Renal cortical epithelial cell (primary cell): ENCODE measurements at regions not wholly inside any gene's neighbourhood (a gene's known extent, or its start where the extent isn't known, plus 50 kb on each side); places are given as distances from the start of the nearest gene placed in this dataset.
"Not testable (repeated sequence)": the region's sequence is repeated elsewhere in the genome, so short reads cannot be mapped to it uniquely, and the experiment has no call there.

ENCODE experiments used
- DNase-seq: peaks from one replicate; pipeline ENCODE4 v3.0.0-alpha.2; 2011; ENCODE audit warnings: low read depth

DNA sequence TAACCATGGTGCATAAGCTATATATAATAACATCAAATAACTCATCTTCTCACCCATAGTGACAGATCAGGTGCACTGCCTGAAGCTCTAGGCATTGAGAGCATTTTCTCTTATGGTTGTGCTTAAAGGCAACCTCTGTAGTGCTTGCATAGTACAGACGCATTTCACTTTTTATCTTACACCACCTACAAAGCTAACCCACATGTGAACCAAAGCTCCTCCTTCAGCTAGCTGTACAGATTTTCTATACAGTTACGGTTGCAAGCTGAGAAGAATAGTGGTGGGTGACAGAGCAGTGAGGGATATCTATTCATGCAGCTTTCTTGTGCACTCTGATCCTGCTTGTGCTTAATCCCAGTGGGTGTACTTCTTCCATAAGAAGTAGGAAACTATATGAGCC, 1525.2 kb downstream of the STIM2 start:
- no peak for DNase-seq

DNA sequence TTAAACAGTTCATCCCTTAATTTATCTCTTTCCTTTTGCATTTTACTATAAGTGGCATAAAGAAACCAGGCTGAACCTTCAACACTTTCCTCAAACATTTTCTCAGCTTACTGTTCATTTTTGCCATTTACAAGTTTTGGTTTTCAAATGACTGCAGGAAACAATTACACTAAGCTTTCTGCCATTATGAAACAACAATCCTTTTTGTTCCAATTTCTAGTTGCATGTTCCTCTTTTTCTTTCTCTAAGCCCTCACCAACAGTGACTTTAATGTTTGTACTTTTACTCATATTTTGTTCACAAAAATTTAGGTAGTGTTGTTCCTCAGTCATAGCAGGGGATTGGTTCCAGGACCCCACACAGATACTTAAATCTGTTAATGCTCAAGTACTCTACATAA, 1526.1 kb downstream of the STIM2 start:
- no peak for DNase-seq

DNA sequence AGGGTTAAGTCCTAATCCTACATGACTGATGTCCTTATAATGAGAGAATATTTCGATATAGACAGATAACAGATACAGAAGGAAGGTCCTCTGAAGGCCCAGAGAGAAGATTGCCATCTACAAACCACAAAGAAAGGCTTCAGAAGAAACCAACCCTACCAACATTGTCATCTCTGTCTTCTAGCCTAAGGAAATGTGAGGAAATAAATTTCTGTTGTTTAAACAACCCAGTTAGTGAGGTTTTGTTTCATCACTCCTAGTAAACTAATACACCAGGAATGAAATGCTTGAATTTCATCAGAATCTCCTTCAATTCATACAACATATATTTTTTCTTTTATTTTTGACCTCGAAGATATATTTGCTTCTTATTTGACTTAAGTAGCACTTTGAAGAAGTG, 1527.8 kb downstream of the STIM2 start:
- DNase-seq: no peak

DNA sequence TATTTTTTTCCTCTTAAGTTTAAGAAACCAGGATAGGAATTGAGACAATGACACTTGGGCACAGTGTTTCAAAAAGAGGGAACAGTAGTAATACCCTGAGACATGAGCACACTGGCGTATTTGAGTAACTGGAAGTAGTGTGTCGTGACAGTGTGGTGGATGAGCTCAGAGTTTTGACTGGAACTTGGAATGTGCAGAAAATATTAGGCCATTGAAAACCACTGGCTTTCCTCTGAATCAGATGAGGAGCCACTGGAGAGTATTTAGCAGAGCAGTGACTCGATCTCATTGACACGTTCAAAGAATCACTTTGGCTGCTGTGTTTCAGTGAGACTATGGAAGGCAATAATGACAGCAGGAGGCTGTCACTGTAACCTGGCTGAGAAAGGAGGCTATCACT, 1531.2 kb downstream of the STIM2 start:
- DNase-seq: no peak

DNA sequence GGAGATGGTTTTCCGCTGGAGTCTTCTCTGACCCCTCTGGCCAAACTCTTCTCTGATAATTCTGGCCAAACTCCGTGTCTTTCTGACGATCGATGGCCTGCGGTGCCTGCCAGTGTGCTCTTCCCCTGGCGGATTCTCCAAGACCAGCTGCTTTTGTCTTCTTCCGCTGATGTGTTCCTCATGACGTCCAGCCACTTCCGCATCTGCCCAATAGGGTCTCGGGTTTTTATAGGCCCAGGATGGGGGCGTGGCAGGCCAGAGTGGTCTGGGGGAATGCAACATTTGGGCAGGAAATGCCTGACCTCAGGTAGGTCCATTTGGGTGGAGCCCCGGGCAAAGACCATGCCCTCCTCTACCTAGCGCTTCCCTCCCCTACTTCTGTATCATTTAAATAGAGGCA, 1542.1 kb downstream of the STIM2 start:
- DNase-seq: no peak

DNA sequence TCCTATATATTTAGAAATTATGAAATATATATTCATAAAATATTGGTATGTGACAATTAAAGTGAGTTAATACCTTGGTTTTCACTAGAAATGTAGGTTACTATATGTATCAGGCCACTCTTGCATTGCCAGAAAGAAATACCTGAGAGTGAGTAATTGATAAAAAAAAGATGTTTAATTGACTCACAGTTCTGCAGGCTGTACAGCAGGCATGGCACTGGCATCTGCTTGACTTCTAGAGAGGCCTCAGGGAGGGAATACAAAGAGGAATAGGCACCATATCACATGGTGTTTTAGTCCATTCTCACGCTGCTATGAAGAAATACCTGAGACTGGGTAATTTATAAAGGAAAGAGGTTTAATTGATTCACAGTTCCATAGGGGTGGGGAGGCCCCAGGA, 1560.6 kb downstream of the STIM2 start:
- DNase-seq: no peak

DNA sequence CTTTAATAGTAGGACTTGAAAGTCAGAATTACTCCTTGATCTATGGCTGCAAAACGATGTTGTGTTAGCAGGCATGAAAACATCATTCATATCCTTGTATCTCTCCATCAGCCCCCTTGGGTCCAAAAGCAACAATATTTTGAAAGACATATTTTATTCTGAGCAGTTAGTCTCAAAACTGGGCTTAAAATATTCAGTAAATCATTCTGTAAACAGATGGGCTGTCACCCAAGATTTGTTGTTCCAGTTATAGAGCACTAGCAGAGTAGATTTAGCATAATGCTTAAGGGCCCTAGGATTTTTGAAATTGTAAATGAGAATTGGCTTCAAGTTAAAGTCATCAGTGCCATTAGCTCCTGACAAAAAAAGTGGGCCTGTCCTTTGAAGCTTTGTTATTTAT, 1565.6 kb downstream of the STIM2 start:
- no peak for DNase-seq

DNA sequence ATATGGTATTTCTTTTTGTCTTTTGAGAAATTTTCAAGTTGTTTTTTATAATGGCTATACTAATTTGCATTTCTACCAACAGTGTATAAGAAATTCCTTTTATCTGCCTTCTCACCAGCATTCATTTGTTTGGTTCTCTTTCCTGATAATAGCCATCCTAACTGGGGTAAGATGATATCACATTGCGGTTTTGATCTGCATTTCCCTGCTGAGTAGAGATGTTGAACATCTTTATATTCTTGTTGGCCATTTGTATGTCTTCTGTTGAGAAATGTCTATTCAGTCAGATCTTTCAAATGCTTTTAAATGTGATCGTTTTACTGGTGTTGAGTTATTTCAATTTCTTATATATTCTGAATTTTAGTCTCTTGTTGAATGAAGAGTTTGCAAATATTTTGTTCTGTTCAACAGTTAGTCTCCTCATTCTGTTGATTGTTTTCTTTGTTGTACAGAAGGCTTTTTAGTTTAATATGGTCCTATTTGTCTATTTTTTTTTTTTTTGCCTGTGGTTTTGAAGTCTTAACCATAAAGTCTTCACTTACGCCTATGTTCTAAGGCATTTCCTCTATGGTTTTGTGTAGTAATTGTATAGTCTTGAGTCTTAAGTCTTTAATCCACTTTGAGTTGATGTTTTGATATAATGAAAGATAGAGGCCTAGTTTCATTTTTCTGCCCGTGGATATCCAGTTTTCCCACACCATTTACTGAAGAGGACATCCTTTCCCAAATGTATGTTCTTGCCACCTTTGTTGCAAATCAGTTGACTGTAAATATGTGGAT, 1566.9 kb downstream of the STIM2 start:
- no peak for DNase-seq

DNA sequence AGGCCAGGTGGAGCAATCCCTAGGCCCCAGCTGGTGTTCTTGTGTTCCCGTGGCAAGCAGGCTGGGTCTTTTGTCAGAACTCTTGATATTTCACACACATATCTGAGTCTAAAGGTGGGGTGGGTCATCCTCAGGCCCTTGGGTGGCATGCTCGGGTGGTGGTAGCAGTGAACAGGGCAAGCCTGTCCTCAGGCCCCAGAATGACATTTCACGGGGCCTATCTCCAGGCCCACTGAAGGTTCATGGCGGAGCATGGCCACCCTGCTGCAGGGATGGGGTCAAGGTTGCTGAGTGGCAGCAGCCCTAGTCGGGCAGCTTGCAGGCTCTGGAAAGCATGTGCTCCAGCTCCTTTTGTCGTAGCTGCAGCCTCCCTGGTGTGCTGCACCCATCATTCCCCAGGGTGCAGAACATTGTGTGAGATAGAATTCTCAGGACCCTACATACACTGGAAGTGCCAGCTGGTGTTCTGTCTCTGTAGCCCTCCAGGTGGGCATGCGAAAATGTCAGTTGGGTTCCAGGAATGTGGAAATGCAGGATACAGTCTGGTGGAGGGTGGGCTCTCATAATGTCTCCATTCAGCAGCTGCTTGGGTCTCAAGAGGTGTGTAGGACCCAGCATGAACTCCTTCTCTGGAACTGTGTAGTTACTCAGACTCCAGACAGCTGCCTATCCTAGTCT, 1571.8 kb downstream of the STIM2 start:
- no peak for DNase-seq

DNA sequence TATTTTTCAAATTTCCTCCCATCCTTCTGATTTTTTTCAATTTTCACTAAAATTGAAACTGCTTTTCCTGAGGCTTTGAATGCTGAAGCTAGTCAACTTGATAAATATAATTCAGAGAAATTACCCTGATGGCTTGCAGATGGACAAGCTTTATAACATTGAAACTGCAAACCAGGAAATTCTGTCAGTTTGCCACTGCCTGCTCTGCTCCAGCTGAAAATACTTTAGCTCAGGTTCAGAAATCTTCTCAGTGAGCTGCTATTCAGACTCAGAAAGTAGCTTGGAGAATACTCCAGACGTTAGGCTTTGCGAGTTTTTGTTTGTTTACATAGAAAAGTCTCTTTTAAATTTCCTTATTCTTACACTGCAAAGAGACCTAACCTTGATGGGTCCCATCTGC, 1574.7 kb downstream of the STIM2 start:
- no peak for DNase-seq

DNA sequence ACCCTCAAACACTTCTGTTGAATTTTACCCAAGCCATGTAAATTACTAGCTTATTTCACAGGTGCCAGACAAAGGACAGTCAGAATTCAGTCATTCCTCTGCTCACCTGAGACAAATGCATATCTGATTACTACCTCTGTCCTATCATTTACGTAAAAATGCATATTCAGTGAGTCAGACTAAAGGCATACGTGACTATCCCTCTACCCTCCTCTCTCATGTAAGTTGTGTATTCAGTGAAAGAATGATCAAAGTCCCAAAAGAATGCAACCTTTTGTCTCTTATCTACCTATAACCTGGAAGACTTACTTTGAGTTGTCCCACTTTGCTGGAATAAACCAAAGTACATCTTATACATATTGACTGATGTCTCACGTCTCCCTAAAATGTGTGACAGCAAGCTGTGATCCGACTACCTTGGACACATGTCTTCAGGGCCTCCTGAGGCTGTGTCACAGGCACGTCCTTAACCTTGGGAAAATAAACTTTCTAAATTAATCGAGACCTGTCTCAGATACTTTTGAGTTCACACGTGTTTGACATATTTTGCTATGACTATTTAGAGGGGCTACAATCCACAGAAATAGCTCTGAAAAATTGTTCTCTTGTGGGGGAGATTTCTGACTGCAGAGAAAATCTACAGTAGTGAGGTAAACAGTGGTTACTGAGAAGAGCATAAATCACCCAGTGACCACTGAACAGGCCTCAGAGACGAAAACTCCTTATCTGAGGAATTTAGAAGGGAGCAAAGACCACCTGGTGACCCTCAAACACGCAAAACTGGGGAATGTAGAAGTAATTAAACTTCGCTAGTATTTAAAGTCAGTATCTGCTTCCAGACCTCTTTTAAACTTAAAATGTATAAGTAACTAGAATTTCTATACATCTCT, 1575.8 kb downstream of the STIM2 start:
- DNase-seq: no peak

DNA sequence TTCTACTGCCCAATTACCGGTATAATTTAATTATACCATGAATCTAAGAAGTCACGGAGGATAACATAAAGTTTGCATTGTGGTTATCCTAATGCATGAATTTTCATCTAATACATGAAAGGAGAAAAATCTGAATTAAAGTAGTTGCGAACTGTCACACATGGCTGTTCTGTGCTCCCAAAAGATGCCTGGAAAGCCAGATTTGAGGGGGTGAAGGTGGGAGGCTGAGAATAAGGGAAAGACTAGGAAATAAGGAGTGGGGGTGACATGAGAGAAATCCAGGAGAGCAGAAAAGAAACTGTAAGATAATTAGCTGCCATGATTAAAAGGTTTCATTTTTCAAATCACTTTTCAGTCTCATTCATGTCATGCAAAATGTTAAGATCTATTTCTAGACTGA, 1582.7 kb downstream of the STIM2 start:
- DNase-seq: no peak

DNA sequence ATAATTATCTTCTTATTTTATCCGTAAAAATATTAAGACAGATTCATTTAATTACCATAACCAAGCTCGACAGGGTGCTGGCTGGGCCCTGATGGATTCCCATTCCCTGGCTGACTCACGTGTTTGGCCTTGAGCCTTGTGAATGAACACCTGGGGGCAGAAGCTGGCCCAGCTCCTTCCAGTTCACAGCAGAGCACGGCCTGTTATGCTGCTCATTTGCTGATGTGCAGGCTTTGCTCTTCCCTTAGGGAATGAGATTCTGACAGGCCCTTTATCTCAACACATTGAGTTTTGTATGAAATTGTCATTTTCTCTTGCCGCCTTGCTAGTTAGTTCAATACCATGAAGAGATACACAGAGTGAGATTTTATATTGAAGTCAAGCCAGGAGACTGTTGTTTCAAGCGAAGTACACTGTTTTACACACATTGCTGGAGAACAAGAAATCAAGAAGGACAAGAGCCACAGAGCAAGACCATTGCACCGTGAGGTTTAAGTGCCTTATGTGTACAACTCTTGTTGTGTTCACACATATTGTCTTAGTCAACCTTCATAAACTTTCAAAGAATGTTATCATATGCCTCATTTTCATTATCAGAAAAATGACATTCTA, 1583.3 kb downstream of the STIM2 start:
- peak; percentile 6 for DNase-seq

DNA sequence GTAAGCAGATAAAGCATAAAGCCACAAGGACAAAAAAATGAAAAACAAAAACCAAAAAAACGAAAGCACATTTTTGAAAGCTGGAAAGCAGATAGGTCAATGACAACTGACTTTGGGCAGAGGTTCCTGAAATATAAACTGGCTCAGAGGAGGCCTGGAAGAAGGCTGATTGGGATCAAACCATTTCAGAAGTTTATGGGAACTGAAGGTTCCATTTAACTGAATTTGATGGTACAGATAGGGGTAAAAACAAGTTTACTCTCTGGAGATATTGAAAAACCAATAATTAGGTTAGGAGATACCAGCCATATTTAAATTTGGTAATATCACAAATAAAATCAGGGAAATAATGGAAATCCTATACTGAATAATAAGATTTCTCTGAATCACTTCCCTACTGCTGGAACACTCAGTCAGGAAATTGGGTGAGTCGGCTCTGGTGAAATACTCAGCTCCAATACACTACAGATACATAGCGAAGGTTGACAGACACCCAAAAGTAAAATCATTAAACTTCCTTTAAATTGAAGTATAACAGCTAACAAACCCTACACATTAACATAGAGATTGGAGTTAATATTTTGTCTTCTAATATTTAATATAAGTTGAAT, 1584.3 kb downstream of the STIM2 start:
- no peak for DNase-seq

DNA sequence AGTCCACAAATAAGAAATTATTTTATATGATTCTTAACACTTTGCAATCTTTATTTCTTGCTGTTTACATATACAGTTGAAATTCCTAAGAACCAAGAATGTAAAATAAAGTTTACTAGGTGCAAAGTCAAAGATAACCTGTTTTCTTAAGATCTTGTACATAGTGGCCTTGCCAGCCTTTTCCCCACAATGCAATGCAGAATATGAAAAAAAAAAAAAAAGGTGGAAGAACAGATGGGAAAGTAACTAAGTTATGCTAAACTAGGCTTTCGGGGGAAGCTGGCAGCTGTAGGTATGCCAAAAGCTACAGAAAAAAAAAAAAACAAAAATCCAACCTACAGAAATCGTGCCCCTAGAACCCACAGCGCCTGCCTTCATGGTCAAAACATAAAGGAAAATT, 1588.4 kb downstream of the STIM2 start:
- DNase-seq: no peak

DNA sequence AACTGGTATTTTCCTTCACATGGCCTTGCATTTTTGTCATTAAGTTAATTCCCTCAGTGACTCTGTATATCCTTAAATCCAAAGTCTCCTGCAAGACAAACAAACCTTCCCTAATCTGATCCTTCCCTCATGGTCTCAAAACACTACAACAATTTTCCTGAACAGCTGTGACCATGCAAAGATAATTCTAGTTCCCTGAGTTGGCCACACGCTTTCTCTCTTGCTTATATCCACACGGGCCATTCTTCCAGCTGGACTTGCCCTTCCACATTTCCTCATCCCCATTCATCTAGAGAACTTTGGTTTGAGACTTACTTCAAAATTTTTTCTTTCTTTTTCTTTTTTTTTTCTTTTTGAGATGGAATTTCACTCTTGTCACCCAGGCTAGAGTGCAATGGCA, 1590.7 kb downstream of the STIM2 start:
- DNase-seq: no peak

DNA sequence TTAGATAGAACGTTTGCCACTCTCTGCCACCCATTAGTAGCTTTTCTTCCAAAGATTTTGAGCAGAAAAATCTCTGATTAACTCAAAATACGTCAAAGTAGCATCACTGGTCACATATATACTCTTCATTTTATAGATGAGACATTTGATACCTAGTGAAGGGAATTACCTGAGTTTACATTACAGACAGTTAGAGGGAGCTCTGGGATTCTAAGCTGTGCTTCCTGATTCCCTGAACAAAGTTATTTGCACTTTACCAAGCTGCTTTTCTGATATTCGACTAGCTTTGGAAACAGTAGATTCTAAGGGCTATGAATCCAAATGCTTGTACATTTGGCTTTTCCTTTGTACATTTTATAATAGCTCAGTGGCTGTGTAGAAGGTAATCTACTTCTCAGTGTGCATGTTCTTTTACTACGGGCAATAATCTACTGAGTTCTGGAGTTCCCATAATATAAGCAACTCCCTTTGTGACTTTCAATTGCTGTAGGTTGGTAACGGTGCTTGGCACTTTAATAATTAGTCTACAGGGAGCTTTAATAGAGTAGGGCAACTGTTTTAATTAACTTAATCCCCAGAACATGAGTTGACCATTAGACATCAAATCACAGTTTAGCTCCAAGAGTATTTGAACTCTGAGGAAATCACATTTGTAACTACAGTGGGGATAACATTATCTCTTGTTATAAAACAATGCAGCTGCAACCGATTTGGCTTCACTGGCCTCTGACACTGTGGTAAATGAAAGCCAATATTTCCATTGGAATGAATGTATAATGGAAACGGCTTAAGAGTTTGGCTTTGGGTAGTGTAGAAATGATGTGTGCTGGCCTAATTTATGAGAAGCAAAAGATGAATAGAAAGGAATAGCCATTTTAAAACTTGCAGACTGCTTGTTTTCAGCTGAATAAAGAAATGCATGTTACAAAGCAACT, 1602.4 kb downstream of the STIM2 start:
- peak; percentile 5 for DNase-seq

DNA sequence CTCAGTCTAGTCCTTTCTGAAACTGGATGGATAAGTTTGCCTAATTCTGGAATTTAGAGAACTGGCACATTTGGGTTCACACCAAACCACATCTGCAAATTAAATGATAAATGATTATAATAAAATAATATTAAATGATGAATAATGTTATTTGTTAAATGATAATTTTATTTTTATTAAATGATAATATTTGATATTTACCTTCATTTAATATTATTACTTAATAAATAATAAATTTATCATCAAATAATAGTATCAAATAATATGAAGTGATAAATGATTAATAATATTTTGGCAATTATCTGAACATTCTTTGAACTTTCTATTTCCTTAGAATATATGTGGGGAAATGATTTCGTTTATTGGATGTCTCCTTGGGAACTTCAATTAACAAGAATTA, 1604.2 kb downstream of the STIM2 start:
- no peak for DNase-seq

DNA sequence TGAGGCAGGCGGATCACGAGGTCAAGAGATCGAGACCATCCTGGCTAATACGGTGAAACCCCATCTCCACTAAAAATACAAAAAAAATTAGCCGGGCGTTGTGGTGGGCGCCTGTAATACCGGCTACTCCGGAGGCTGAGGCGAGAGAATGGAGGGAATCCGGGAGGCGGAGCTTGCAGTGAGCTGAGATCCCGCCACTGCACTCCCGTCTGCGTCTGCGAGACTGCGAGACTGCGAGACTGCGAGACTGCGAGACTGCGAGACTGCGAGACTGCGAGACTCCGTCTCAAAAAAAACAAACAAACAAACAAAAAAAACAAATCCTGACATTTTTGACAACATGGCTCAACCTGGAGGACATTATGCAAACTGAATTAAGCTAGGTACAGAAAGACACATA, 1606.2 kb downstream of the STIM2 start:
- not testable (repeated sequence) for DNase-seq

DNA sequence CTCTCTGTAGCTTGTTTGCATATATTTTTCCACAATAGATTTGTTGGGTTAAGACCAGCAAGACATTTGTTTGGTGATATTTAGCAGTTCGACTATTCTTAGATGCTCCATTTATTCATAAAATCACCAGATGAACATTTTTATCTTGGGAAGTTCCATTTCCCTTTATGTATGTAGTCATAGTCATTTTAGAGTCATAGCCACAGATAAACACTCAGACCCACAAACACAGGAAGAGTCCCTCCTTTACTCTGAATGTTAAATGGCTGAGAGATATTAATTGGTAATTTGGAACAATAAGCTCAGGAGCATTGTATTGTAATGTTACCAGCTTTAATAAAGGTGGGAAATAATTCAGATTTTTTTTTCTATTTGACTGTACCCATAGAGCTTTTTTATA, 1608.7 kb downstream of the STIM2 start:
- DNase-seq: no peak

DNA sequence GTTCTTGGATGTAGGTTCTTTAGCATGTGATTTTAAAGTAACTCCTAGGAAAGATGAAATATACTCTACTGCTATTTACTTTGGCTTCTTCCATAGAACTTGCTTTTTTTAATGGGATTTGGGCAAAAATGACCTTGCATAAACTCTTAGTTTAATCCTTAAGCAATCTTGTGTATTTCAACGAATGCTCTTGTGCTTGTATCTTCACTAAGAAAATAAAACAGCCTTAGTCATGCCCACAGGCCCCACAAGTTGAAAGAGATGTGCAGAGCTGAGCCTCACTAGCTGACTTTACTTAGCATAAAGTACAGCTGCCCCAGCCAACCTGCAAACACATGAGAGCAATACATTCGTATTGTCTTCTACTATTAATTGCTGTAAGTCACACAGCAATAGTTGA, 1609.2 kb downstream of the STIM2 start:
- no peak for DNase-seq
